WTC11 (cell line): ENCODE measurements at regions not wholly inside any gene's neighbourhood (a gene's known extent, or its start where the extent isn't known, plus 50 kb on each side); places are given as distances from the start of the nearest gene placed in this dataset.

Experiments used
- ATAC-seq: fragments of 200-7000 bp; cut with Tn5 transposase; 2 replicates; pipeline ENCODE4 v1.10.0; 2021; ENCODE audit warnings: mild to moderate bottlenecking, moderate library complexity
- CTCF ChIA-PET: fragments of 300-600 bp; sonication (Branson Sonifier 250); formaldehyde crosslinking; loops from one replicate; lab custom pipeline; 2021; ENCODE audit warnings: antibody characterized with exemption; lab: Charles Lee
- POLR2A ChIA-PET: fragments of 350-600 bp; sonication (Branson Sonifier 250); formaldehyde crosslinking; loops from one replicate; lab custom pipeline; 2021; ENCODE audit warnings: antibody characterized with exemption; lab: Charles Lee
- DNase-seq: peaks from one replicate; pipeline ENCODE4 v3.0.0; 2021; ENCODE audit warnings: low spot score
- H3K27ac Mint-ChIP-seq: 2 replicates; pipeline ENCODE4 v1.8.0; 2021; ENCODE audit warnings: mixed read lengths
- H3K27me3 Mint-ChIP-seq: 2 replicates; pipeline ENCODE4 v1.8.0; 2021; ENCODE audit warnings: low read depth, mild to moderate bottlenecking, moderate library complexity, mixed read lengths
- H3K36me3 Mint-ChIP-seq: 2 replicates; pipeline ENCODE4 v1.8.0; 2021; ENCODE audit warnings: mixed read lengths
- H3K4me1 Mint-ChIP-seq: 2 replicates; pipeline ENCODE4 v1.8.0; 2022; ENCODE audit warnings: mixed read lengths
- H3K4me3 Mint-ChIP-seq: 2 replicates; pipeline ENCODE4 v1.8.0; 2021; ENCODE audit warnings: mild to moderate bottlenecking, moderate library complexity, mixed read lengths
- H3K9me3 Mint-ChIP-seq: 2 replicates; pipeline ENCODE4 v1.8.0; 2021; ENCODE audit warnings: mixed read lengths
- ELF4 ChIP-seq: sonication (generic); formaldehyde crosslinking; IDR thresholded peaks from 2 replicates; pipeline ENCODE4 v1.8.1; 2022; ENCODE audit warnings: low read depth, mild to moderate bottlenecking, moderate library complexity, missing genetic modification reagents
- EMX1 ChIP-seq: fragments of 250-450 bp; sonication (Bioruptor Pico); IDR thresholded peaks from 2 replicates; pipeline ENCODE4 v1.8.0; 2021; ENCODE audit warnings: mild to moderate bottlenecking
- MLX ChIP-seq: sonication (generic); formaldehyde crosslinking; IDR thresholded peaks from 2 replicates; pipeline ENCODE4 v1.8.1; 2023; ENCODE audit warnings: mild to moderate bottlenecking, missing genetic modification reagents, moderate library complexity
- MXD4 ChIP-seq: fragments of 250-450 bp; sonication (Bioruptor Pico); IDR thresholded peaks from 2 replicates; pipeline ENCODE4 v1.8.0; 2021; ENCODE audit warnings: mild to moderate bottlenecking, moderate library complexity, borderline replicate concordance
- MYBL2 ChIP-seq: sonication (generic); formaldehyde crosslinking; IDR thresholded peaks from 2 replicates; pipeline ENCODE4 v1.8.1; 2023; ENCODE audit warnings: mild to moderate bottlenecking, moderate library complexity, missing genetic modification reagents
- NFYB ChIP-seq: sonication (generic); formaldehyde crosslinking; conservative IDR thresholded peaks from 2 replicates; pipeline ENCODE4 v1.8.0; 2022; ENCODE audit warnings: low read depth, missing genetic modification reagents
- NR2C2 ChIP-seq: sonication (generic); formaldehyde crosslinking; IDR thresholded peaks from 2 replicates; pipeline ENCODE4 v1.8.0; 2022; ENCODE audit warnings: mild to moderate bottlenecking, missing genetic modification reagents
- SP1 ChIP-seq: sonication (generic); formaldehyde crosslinking; conservative IDR thresholded peaks from 2 replicates; pipeline ENCODE4 v1.8.1; 2022; ENCODE audit warnings: missing genetic modification reagents
- ZBTB21 ChIP-seq: sonication (generic); formaldehyde crosslinking; IDR thresholded peaks from 2 replicates; pipeline ENCODE4 v1.8.1; 2023; ENCODE audit warnings: mild to moderate bottlenecking, missing genetic modification reagents, borderline replicate concordance
- ZMAT4 ChIP-seq: fragments of 250-450 bp; sonication (Bioruptor Pico); IDR thresholded peaks from 2 replicates; pipeline ENCODE4 v1.9.0; 2021; ENCODE audit warnings: mild to moderate bottlenecking
- ZNF263 ChIP-seq: sonication (generic); formaldehyde crosslinking; IDR thresholded peaks from 2 replicates; pipeline ENCODE4 v1.8.1; 2022; ENCODE audit warnings: low read depth, mild to moderate bottlenecking, moderate library complexity, missing genetic modification reagents
- ZNF396 ChIP-seq: fragments of 250-450 bp; sonication (Bioruptor Pico); IDR thresholded peaks from 2 replicates; pipeline ENCODE4 v1.8.0; 2021; ENCODE audit warnings: mild to moderate bottlenecking, moderate library complexity, borderline replicate concordance
- TF ChIP-seq, protein P1 (sequence below): fragments of 250-450 bp; sonication (Bioruptor Pico); IDR thresholded peaks from 2 replicates; pipeline ENCODE4 v1.8.0; 2021; ENCODE audit warnings: mild to moderate bottlenecking
- TF ChIP-seq, protein P2 (sequence below): sonication (generic); formaldehyde crosslinking; conservative IDR thresholded peaks from 2 replicates; pipeline ENCODE4 v1.8.1; 2023; ENCODE audit warnings: mild to moderate bottlenecking, low read depth, missing genetic modification reagents, moderate library complexity
- TF ChIP-seq, protein P3 (sequence below): sonication (generic); formaldehyde crosslinking; IDR thresholded peaks from 2 replicates; pipeline ENCODE4 v1.8.1; 2022; ENCODE audit warnings: mild to moderate bottlenecking, missing genetic modification reagents, moderate library complexity, borderline replicate concordance

DNA sequence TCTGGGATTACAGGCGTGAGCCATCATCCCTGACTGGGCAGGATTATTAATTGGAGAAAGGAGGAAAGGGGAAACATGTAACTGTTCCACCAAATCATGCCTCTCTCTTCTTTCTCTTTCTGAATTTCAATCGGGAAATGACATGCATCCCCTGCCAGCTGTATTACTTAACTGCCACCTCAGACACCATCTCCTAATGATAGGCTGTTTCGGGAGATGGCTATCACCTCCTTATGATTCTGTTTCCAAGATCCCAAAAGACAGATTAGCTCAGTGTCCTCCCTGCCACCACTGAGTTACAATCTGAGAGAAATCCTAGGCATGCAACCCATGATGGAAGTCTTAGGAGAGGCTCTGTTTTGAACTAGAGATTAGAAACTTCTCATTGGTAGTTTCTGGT is 67.5 kb downstream of the MIS18A start:
- ATAC-seq = no peak
- H3K4me3 Mint-ChIP-seq = no peak overlapping the region
- DNase-seq = no peak
- peaks cover 19% of the 10 kb centered on the region for H3K9me3 Mint-ChIP-seq
- peaks cover 3% of the 10 kb centered on the region; the same call in 1 of the 2 replicates for H3K4me1 Mint-ChIP-seq
- CTCF ChIA-PET = no interaction called here
- H3K27me3 Mint-ChIP-seq = no peaks in the 10 kb centered on the region
- H3K36me3 Mint-ChIP-seq = 0 out of 2 replicates have a peak, but pooled peaks cover 2% of the 10 kb centered on the region
- POLR2A ChIA-PET = no interaction called here
- H3K27ac Mint-ChIP-seq = no peak overlapping the region
- TF ChIP-seq, protein P1, sequence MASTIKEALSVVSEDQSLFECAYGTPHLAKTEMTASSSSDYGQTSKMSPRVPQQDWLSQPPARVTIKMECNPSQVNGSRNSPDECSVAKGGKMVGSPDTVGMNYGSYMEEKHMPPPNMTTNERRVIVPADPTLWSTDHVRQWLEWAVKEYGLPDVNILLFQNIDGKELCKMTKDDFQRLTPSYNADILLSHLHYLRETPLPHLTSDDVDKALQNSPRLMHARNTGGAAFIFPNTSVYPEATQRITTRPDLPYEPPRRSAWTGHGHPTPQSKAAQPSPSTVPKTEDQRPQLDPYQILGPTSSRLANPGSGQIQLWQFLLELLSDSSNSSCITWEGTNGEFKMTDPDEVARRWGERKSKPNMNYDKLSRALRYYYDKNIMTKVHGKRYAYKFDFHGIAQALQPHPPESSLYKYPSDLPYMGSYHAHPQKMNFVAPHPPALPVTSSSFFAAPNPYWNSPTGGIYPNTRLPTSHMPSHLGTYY (CRISPR knock-in tag) = no peak
- TF ChIP-seq NFYB (CRISPR knock-in tag) (no peak), ZMAT4 (no peak), MLX (no peak)
- TF ChIP-seq, protein P2, sequence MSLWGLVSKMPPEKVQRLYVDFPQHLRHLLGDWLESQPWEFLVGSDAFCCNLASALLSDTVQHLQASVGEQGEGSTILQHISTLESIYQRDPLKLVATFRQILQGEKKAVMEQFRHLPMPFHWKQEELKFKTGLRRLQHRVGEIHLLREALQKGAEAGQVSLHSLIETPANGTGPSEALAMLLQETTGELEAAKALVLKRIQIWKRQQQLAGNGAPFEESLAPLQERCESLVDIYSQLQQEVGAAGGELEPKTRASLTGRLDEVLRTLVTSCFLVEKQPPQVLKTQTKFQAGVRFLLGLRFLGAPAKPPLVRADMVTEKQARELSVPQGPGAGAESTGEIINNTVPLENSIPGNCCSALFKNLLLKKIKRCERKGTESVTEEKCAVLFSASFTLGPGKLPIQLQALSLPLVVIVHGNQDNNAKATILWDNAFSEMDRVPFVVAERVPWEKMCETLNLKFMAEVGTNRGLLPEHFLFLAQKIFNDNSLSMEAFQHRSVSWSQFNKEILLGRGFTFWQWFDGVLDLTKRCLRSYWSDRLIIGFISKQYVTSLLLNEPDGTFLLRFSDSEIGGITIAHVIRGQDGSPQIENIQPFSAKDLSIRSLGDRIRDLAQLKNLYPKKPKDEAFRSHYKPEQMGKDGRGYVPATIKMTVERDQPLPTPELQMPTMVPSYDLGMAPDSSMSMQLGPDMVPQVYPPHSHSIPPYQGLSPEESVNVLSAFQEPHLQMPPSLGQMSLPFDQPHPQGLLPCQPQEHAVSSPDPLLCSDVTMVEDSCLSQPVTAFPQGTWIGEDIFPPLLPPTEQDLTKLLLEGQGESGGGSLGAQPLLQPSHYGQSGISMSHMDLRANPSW (CRISPR knock-in tag) = no peak
- TF ChIP-seq, all 79 proteins: peak for 0

DNA sequence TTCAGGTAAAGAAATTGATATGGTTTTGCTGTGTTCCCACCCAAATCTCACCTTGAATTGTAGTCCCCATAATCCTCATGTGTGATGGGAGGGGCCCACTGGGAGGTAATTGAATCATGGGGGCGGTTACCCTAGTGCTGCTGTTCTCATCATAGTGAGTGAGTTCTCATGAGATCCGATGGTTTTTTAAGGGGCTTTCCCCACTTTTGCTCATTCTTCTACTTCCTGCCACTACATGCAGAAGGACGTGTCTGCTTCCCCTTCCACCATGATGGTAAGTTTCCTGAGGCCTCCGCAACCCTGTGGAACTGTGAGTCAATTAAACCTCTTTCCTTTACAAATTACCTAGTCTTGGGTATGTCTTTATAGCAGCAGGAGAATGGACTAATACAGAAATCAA is 69.3 kb downstream of the MIS18A start:
- no peak for ATAC-seq
- POLR2A ChIA-PET = no interaction called here
- H3K27ac Mint-ChIP-seq = no peak overlapping the region
- no peak overlapping the region for H3K4me3 Mint-ChIP-seq
- DNase-seq = no peak
- CTCF ChIA-PET = no interaction called here
- TF ChIP-seq ELF4 (CRISPR knock-in tag) (no peak), EMX1 (CRISPR knock-in tag) (no peak), SP1 (CRISPR knock-in tag) (no peak)
- 0 out of 2 replicates have a peak, but pooled peaks cover 2% of the 10 kb centered on the region for H3K36me3 Mint-ChIP-seq
- peaks cover 19% of the 10 kb centered on the region for H3K9me3 Mint-ChIP-seq
- H3K27me3 Mint-ChIP-seq = no peaks in the 10 kb centered on the region
- peaks cover 3% of the 10 kb centered on the region; the same call in 1 of the 2 replicates for H3K4me1 Mint-ChIP-seq

- DNase-seq = no peak
- no peak for ATAC-seq
- Mint-ChIP-seq H3K27ac (no peak overlapping the region), H3K4me1 (peaks cover 3% of the 10 kb centered on the region; the same call in 1 of the 2 replicates), H3K4me3 (no peak overlapping the region), H3K36me3 (no peaks in the 10 kb centered on the region), H3K9me3 (no peaks in the 10 kb centered on the region)
- POLR2A ChIA-PET = no interaction called here
- TF ChIP-seq MXD4 (CRISPR knock-in tag) (no peak), MYBL2 (CRISPR knock-in tag) (no peak), NR2C2 (CRISPR knock-in tag) (no peak), ZNF396 (no peak), ZBTB21 (no peak), ZNF263 (no peak)
- TF ChIP-seq, protein P3, sequence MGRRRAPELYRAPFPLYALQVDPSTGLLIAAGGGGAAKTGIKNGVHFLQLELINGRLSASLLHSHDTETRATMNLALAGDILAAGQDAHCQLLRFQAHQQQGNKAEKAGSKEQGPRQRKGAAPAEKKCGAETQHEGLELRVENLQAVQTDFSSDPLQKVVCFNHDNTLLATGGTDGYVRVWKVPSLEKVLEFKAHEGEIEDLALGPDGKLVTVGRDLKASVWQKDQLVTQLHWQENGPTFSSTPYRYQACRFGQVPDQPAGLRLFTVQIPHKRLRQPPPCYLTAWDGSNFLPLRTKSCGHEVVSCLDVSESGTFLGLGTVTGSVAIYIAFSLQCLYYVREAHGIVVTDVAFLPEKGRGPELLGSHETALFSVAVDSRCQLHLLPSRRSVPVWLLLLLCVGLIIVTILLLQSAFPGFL (CRISPR knock-in tag) = no peak
- TF ChIP-seq, all 79 proteins: peak for 0
- H3K27me3 Mint-ChIP-seq = no peaks in the 10 kb centered on the region
- CTCF ChIA-PET = no interaction called here
Measured at GRCh38 chr21:32207406-32207716, 71.5 kb downstream of the MIS18A start.
